GM12878 (cell line): ENCODE measurements at regions not wholly inside any gene's neighbourhood (a gene's known extent, or its start where the extent isn't known, plus 50 kb on each side); places are given as distances from the start of the nearest gene placed in this dataset.

ENCODE experiments used
- ATAC-seq: fragments of 200-7000 bp; cut with Tn5 transposase; 3 replicates; pipeline ENCODE4 v1.9.1; 2020; ENCODE audit warnings: mild to moderate bottlenecking, moderate library complexity
- BruUV-seq: library from RNA; stranded (reverse); fragments of 400-500 nt; replicated peaks from 2 replicates; lab custom pipeline; 2021; lab: Mats Ljungman, UMichigan
- CTCF ChIA-PET: fragments of 300-600 bp; sonication (Branson Sonifier 250); formaldehyde crosslinking; extraction: SDS; loops from one replicate; lab custom pipeline; 2021; ENCODE audit warnings: inconsistent platforms; lab: Yijun Ruan, JAX
- POLR2A ChIA-PET: fragments of 350-600 bp; formaldehyde crosslinking; extraction: SDS; loops from one replicate; lab custom pipeline; 2021; ENCODE audit warnings: inconsistent platforms; lab: Charles Lee
- RAD21 ChIA-PET: fragments of 300-600 bp; sonication (Branson Sonifier 250); formaldehyde crosslinking; loops from one replicate; lab custom pipeline; 2023; ENCODE audit warnings: antibody characterized with exemption; ENCODE audit not compliant: unreplicated experiment; lab: Charles Lee
- SMC1A ChIA-PET: fragments of 300-600 bp; sonication (Branson Sonifier 250); formaldehyde crosslinking; loops from one replicate; lab custom pipeline; 2023; ENCODE audit not compliant: unreplicated experiment, uncharacterized antibody; lab: Charles Lee
- DNase-seq: peaks from one replicate; pipeline ENCODE4 v3.0.0-alpha.2; 2011; ENCODE audit warnings: low read depth, low spot score
- FAIRE-seq: peaks from 3 replicates; lab custom pipeline; 2011; peaks lifted over from hg19 to GRCh38; lab: Jason Lieb, UNC
- H2AFZ ChIP-seq: 2 replicates; pipeline ENCODE4 v1.6.0; 2011; ENCODE audit warnings: low read depth, low read length, control low read depth; ENCODE audit not compliant: control insufficient read depth
- H3K27ac ChIP-seq: 2 replicates; pipeline ENCODE4 v1.5.1; 2011; ENCODE audit warnings: control low read depth; ENCODE audit not compliant: control insufficient read depth, insufficient read depth
- H3K27me3 ChIP-seq, 2 experiments: replicated peaks in 1 of 2; 2 replicates each; pipeline versions ENCODE4 v1.6.0 to v1.6.1; 2011; ENCODE audit warnings: low read length in 1 of 2; ENCODE audit not compliant: control insufficient read depth in 2 of 2, insufficient read depth in 2 of 2
- H3K36me3 ChIP-seq, 2 experiments: 2 replicates each; pipeline ENCODE4 v1.5.1; 2011; ENCODE audit warnings: low read length in 1 of 2; ENCODE audit not compliant: control insufficient read depth in 2 of 2, insufficient read depth in 2 of 2
- H3K4me1 ChIP-seq: 2 replicates; pipeline ENCODE4 v1.6.1; 2011; ENCODE audit warnings: mild to moderate bottlenecking, low read length, moderate library complexity, mixed read lengths; ENCODE audit not compliant: control insufficient read depth, insufficient read depth
- H3K4me2 ChIP-seq: 2 replicates; pipeline ENCODE4 v1.6.0; 2011; ENCODE audit warnings: control low read depth; ENCODE audit not compliant: control insufficient read depth, insufficient read depth
- H3K4me3 ChIP-seq: fragments of 200-600 bp; sonication (generic); 2 replicates; pipeline ENCODE4 v1.5.1; 2016
- H3K79me2 ChIP-seq: 2 replicates; pipeline ENCODE4 v1.6.0; 2011; ENCODE audit warnings: low read length; ENCODE audit not compliant: control insufficient read depth, insufficient read depth
- H3K9ac ChIP-seq: 2 replicates; pipeline ENCODE4 v1.8.0; 2011; ENCODE audit warnings: low read length, control low read depth, mixed read lengths; ENCODE audit not compliant: control insufficient read depth, insufficient read depth
- H3K9me3 ChIP-seq: replicated peaks from 3 replicates; pipeline ENCODE4 v1.5.1; 2011; ENCODE audit warnings: mild to moderate bottlenecking, low read length; ENCODE audit not compliant: control insufficient read depth, insufficient read depth
- H4K20me1 ChIP-seq: 2 replicates; pipeline ENCODE4 v1.6.0; 2011; ENCODE audit not compliant: control insufficient read depth, insufficient read depth
- BACH1 ChIP-seq: fragments of 450-650 bp; IDR thresholded peaks from 2 replicates; pipeline ENCODE4 v1.6.1; 2017; ENCODE audit warnings: mild to moderate bottlenecking, borderline replicate concordance
- CBFB ChIP-seq: IDR thresholded peaks from 2 replicates; pipeline ENCODE4 v1.6.1; 2016; ENCODE audit warnings: antibody characterized with exemption, low read depth
- CHD1 ChIP-seq: IDR thresholded peaks from 2 replicates; pipeline ENCODE4 v1.6.1; 2012; ENCODE audit warnings: low read depth, low read length, improper control_type of control experiment
- CHD2 ChIP-seq: IDR thresholded peaks from 2 replicates; pipeline ENCODE4 v1.6.1; 2011; ENCODE audit warnings: low read depth, low read length, improper control_type of control experiment, borderline replicate concordance
- JUND ChIP-seq: IDR thresholded peaks from 2 replicates; pipeline ENCODE4 v1.6.1; 2012; ENCODE audit warnings: low read depth, mild to moderate bottlenecking, low read length, improper control_type of control experiment, moderate library complexity
- KAT2A ChIP-seq: conservative IDR thresholded peaks from 2 replicates; pipeline ENCODE4 v1.6.1; 2011; ENCODE audit warnings: low read depth, low read length; ENCODE audit not compliant: control insufficient read depth
- MEF2B ChIP-seq: fragments of 450-650 bp; IDR thresholded peaks from 2 replicates; pipeline ENCODE4 v1.6.1; 2018; ENCODE audit warnings: mild to moderate bottlenecking, moderate library complexity; ENCODE audit not compliant: partially characterized antibody, poor library complexity, severe bottlenecking
- MXI1 ChIP-seq: fragments of 150-350 bp; IDR thresholded peaks from 2 replicates; pipeline ENCODE4 v1.6.1; 2011; ENCODE audit warnings: low read depth, mild to moderate bottlenecking, inconsistent platforms, low read length, improper control_type of control experiment
- NRF1 ChIP-seq: conservative IDR thresholded peaks from 2 replicates; pipeline ENCODE4 v1.6.1; 2011; ENCODE audit warnings: mild to moderate bottlenecking, low read depth, low read length, improper control_type of control experiment
- RAD51 ChIP-seq: fragments of 450-650 bp; IDR thresholded peaks from 2 replicates; pipeline ENCODE4 v1.6.1; 2016; ENCODE audit warnings: moderate library complexity, mild to moderate bottlenecking, inconsistent platforms
- SRF ChIP-seq, 2 experiments: IDR thresholded peaks; 2 replicates each; pipeline ENCODE4 v1.6.1; 2011; ENCODE audit warnings: low read depth in 2 of 2, low read length in 2 of 2, mild to moderate bottlenecking in 1 of 2, moderate library complexity in 1 of 2
- STAT3 ChIP-seq: IDR thresholded peaks from 2 replicates; pipeline ENCODE4 v1.6.1; 2011; ENCODE audit warnings: low read depth, low read length, improper control_type of control experiment
- TBL1XR1 ChIP-seq: IDR thresholded peaks from 2 replicates; pipeline ENCODE4 v1.6.1; 2012; ENCODE audit warnings: low read depth, low read length, improper control_type of control experiment
- WGBS: methylation state at CpG from one replicate; pipeline ENCODE4 v1.1.6; 2016; ENCODE audit warnings: low lambda C conversion rate; ENCODE audit not compliant: insufficient replicate concordance, insufficient coverage; ENCODE audit errors: missing lambda C conversion rate; 5-methylcytosine and 5-hydroxymethylcytosine counted together
- in situ Hi-C: fragments of 300-500 bp; cut with MboI; formaldehyde crosslinking; loops from 9 replicates; pipeline ENCODE4 v1.14.3; 2018; ENCODE audit warnings: mixed read lengths
- intact Hi-C: fragments of 100-400 bp; cut with micrococcal nuclease; formaldehyde crosslinking; loops from one replicate; pipeline ENCODE4 v1.14.2; 2022; ENCODE audit not compliant: unreplicated experiment
- TF ChIP-seq, protein P1 (sequence below): fragments of 150-350 bp; IDR thresholded peaks from 2 replicates; pipeline ENCODE4 v1.6.1; 2014; ENCODE audit warnings: mild to moderate bottlenecking, low read depth, low read length
- TF ChIP-seq, protein P2 (sequence below): fragments of 450-650 bp; formaldehyde crosslinking; IDR thresholded peaks from 2 replicates; pipeline ENCODE4 v1.4.0; 2022; ENCODE audit warnings: mild to moderate bottlenecking, moderate library complexity
- TF ChIP-seq, protein P3 (sequence below): fragments of 450-650 bp; IDR thresholded peaks from 2 replicates; pipeline ENCODE4 v1.6.1; 2014; ENCODE audit warnings: mild to moderate bottlenecking

DNA sequence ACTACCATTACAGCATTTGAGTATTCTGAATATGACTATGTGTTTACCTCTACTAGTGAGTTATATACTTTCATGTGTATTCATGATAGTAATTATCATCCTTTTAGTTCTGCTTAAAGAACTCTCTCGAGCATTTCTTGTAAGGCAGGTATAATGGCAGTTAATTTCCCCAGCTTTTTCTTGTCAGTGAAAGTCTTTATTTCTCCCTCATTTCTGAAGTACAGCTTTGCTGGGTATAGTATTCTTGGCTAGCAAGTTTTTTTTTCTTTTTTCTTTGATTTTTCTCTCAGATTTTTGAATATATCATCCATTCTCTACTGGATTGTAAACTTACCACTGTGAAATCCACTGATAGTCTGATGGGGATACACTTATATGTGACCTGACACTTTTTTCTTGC, 165.9 kb upstream of the ARHGAP5 start:
- H3K27me3 ChIP-seq = no peaks in the 10 kb centered on the region; a peak in 1 of 4 replicates
- intact Hi-C loops = no loop called here
- H3K79me2 ChIP-seq = no peaks in the 10 kb centered on the region
- no peaks in the 10 kb centered on the region for H4K20me1 ChIP-seq
- H3K9ac ChIP-seq = no peak overlapping the region
- H3K27ac ChIP-seq = no peak overlapping the region
- no peak overlapping the region for H3K4me2 ChIP-seq
- TF ChIP-seq KAT2A (no peak), BACH1 (no peak), MEF2B (no peak), CHD2 (no peak), NRF1 (no peak), MXI1 (no peak), TBL1XR1 (no peak), CHD1 (no peak), STAT3 (no peak), SRF (IDR thresholded peaks at IDR 0.05; ENCODE audit: low read depth in 2 of 2, low read length in 2 of 2) (no peak), JUND (no peak), RAD51 (no peak), CBFB (no peak)
- TF ChIP-seq, protein P1, sequence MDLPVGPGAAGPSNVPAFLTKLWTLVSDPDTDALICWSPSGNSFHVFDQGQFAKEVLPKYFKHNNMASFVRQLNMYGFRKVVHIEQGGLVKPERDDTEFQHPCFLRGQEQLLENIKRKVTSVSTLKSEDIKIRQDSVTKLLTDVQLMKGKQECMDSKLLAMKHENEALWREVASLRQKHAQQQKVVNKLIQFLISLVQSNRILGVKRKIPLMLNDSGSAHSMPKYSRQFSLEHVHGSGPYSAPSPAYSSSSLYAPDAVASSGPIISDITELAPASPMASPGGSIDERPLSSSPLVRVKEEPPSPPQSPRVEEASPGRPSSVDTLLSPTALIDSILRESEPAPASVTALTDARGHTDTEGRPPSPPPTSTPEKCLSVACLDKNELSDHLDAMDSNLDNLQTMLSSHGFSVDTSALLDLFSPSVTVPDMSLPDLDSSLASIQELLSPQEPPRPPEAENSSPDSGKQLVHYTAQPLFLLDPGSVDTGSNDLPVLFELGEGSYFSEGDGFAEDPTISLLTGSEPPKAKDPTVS = no peak
- TF ChIP-seq, protein P2, sequence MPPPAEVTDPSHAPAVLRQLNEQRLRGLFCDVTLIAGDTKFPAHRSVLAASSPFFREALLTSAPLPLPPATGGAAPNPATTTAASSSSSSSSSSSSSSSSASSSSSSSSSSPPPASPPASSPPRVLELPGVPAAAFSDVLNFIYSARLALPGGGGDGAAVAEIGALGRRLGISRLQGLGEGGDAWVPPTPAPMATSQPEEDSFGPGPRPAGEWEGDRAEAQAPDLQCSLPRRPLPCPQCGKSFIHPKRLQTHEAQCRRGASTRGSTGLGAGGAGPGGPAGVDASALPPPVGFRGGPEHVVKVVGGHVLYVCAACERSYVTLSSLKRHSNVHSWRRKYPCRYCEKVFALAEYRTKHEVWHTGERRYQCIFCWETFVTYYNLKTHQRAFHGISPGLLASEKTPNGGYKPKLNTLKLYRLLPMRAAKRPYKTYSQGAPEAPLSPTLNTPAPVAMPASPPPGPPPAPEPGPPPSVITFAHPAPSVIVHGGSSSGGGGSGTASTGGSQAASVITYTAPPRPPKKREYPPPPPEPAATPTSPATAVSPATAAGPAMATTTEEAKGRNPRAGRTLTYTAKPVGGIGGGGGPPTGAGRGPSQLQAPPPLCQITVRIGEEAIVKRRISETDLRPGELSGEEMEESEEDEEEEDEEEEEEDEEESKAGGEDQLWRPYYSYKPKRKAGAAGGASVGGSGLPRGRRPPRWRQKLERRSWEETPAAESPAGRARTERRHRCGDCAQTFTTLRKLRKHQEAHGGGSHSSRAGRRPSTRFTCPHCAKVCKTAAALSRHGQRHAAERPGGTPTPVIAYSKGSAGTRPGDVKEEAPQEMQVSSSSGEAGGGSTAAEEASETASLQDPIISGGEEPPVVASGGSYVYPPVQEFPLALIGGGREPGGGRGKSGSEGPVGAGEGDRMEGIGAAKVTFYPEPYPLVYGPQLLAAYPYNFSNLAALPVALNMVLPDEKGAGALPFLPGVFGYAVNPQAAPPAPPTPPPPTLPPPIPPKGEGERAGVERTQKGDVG = no peak
- TF ChIP-seq, protein P3, sequence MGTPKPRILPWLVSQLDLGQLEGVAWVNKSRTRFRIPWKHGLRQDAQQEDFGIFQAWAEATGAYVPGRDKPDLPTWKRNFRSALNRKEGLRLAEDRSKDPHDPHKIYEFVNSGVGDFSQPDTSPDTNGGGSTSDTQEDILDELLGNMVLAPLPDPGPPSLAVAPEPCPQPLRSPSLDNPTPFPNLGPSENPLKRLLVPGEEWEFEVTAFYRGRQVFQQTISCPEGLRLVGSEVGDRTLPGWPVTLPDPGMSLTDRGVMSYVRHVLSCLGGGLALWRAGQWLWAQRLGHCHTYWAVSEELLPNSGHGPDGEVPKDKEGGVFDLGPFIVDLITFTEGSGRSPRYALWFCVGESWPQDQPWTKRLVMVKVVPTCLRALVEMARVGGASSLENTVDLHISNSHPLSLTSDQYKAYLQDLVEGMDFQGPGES = no peak
- 0% methylated on average over 1 of the region's 1 CpG for WGBS
- no peak for ATAC-seq
- no peak overlapping the region for H3K4me3 ChIP-seq
- no peaks in the 10 kb centered on the region for H3K9me3 ChIP-seq
- no peak overlapping the region for H2AFZ ChIP-seq
- POLR2A ChIA-PET = no interaction called here
- BruUV-seq = no TSS peak
- H3K4me1 ChIP-seq = no peaks in the 10 kb centered on the region
- in situ Hi-C loops = no loop called here
- no peak for FAIRE-seq
- no peak for DNase-seq
- CTCF ChIA-PET = interaction anchor here (1.0 kb wide), 1 partner anchor 347 kb away, joined by 3 read pairs; no protein-coding TSS in a partner anchor
- RAD21 ChIA-PET = no interaction called here
- H3K36me3 ChIP-seq = no peaks in the 10 kb centered on the region
- SMC1A ChIA-PET = no interaction called here
